ENCODE measurements at regions not wholly inside any gene's neighbourhood (a gene's known extent, or its start where the extent isn't known, plus 50 kb on each side); places are given as distances from the start of the nearest gene placed in this dataset.

- H3K4me3 ChIP-seq (ENCODE audit: low read length): no peak overlapping the region
- TF ChIP-seq, protein P1, sequence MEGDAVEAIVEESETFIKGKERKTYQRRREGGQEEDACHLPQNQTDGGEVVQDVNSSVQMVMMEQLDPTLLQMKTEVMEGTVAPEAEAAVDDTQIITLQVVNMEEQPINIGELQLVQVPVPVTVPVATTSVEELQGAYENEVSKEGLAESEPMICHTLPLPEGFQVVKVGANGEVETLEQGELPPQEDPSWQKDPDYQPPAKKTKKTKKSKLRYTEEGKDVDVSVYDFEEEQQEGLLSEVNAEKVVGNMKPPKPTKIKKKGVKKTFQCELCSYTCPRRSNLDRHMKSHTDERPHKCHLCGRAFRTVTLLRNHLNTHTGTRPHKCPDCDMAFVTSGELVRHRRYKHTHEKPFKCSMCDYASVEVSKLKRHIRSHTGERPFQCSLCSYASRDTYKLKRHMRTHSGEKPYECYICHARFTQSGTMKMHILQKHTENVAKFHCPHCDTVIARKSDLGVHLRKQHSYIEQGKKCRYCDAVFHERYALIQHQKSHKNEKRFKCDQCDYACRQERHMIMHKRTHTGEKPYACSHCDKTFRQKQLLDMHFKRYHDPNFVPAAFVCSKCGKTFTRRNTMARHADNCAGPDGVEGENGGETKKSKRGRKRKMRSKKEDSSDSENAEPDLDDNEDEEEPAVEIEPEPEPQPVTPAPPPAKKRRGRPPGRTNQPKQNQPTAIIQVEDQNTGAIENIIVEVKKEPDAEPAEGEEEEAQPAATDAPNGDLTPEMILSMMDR (IDR thresholded peaks at IDR 0.05; ENCODE audit: insufficient read depth, low read depth, low read length, missing control alignments): no peak
- no peak for DNase-seq (ENCODE audit: low read depth)
These were observed 71.2 kb upstream of the ESRRB start for GRCh38 chr14:76304536-76305267.

GRCh38 chr14:76305268-76305826, 70.6 kb upstream of the ESRRB start:
- H3K4me3 ChIP-seq (ENCODE audit: low read length): no peak overlapping the region
- TF ChIP-seq, protein P1 (IDR thresholded peaks at IDR 0.05; ENCODE audit: insufficient read depth, low read depth, low read length, missing control alignments): no peak
- DNase-seq (ENCODE audit: low read depth): no peak

DNA sequence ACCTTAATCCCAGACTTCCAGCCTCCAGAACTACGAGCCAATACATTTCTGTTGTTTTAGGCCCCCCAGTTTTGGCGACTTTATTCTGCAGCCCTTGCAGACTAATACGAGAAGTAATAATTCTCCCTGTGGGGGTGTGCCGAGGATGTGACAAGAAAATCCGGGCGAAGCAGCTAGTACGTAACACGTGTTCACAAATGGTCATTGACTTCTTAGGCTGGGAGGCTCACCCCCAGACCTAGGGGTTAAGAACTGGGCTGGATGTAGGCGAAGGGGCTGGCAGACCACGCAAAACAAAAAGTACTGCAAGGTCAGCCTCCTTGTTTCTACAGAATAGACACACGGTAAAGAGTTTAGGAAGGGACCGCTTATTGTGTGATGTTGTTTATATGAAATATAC, 69.8 kb upstream of the ESRRB start:
- H3K4me3 ChIP-seq (ENCODE audit: low read length): no peak overlapping the region
- DNase-seq (ENCODE audit: low read depth): no peak
- TF ChIP-seq, protein P1 (IDR thresholded peaks at IDR 0.05; ENCODE audit: insufficient read depth, low read depth, low read length, missing control alignments): no peak

DNA sequence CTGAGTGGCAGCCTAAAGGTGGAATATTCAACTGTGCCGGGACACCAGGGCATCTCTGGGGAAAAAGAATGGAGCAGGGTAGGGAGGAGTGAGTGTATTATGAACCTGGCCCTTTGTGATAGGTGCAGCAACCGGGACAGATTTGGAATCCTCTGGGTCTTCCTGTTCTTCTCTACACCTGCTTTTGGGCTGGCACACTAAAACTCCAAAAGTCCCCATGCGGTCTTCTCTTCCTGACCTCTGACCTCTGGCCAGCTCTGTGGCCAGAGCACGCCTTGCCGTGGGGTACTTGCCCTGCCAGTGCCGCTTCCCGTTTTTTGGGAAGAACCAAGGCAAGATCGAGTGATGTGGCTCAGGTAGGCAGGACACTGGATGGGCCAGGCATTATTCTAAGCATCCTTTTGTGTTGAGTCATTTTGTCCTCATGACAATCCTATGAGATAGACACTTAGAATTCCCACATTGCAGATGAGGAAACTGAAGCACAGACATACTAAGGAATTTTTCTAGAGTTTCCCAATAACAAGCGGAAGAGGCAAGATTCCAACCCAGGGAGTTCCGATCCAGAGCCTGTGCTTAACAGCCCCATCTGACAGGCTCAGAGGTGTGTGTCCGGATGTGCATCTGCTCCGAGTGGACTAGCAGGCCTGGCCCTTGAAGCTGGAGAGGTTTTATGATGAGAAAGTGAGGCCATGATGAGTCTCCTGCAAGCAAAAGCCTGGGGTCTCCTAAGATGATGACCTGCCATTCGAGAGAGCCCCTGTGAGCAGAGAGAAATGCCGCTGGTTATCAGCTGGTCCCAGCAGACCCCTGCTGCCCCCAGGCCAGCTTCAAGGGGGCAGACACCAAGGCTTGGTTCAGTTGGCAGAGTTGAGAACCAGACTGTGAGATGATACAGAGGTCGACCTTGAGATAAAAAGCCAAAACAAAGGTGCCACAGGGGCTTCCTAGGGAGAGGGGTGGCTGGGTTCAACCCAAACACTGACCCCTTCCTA, 67.9 kb upstream of the ESRRB start:
- H3K4me3 ChIP-seq (ENCODE audit: low read length): no peak overlapping the region
- DNase-seq (ENCODE audit: low read depth): peak; percentile 20
- TF ChIP-seq, protein P1 (IDR thresholded peaks at IDR 0.05; ENCODE audit: insufficient read depth, low read depth, low read length, missing control alignments): no peak

GRCh38 chr14:76309572-76310162, 66.3 kb upstream of the ESRRB start:
- TF ChIP-seq, protein P1 (IDR thresholded peaks at IDR 0.05; ENCODE audit: insufficient read depth, low read depth, low read length, missing control alignments): no peak
- no peak for DNase-seq (ENCODE audit: low read depth)
- H3K4me3 ChIP-seq (ENCODE audit: low read length): no peak overlapping the region

- no peak for DNase-seq (ENCODE audit: low read depth)
- no peak overlapping the region for H3K4me3 ChIP-seq (ENCODE audit: low read length)
- TF ChIP-seq, protein P1 (IDR thresholded peaks at IDR 0.05; ENCODE audit: insufficient read depth, low read depth, low read length, missing control alignments): no peak
These were observed 64.7 kb upstream of the ESRRB start for GRCh38 chr14:76311079-76311758.
